Hepatocyte (in vitro differentiated cells): ENCODE measurements at regions not wholly inside any gene's neighbourhood (a gene's known extent, or its start where the extent isn't known, plus 50 kb on each side); places are given as distances from the start of the nearest gene placed in this dataset.

Experiments used
- EZH2 ChIP-seq: fragments of 200-600 bp; sonication (generic); IDR thresholded peaks from 2 replicates; pipeline ENCODE4 v1.6.1; 2016; ENCODE audit warnings: antibody characterized with exemption, mild to moderate bottlenecking, borderline replicate concordance
- TF ChIP-seq, protein P1 (sequence below): fragments of 200-600 bp; sonication (generic); IDR thresholded peaks from 2 replicates; pipeline ENCODE4 v1.5.1; 2016; ENCODE audit warnings: antibody characterized with exemption, mild to moderate bottlenecking; ENCODE audit not compliant: poor library complexity

DNA sequence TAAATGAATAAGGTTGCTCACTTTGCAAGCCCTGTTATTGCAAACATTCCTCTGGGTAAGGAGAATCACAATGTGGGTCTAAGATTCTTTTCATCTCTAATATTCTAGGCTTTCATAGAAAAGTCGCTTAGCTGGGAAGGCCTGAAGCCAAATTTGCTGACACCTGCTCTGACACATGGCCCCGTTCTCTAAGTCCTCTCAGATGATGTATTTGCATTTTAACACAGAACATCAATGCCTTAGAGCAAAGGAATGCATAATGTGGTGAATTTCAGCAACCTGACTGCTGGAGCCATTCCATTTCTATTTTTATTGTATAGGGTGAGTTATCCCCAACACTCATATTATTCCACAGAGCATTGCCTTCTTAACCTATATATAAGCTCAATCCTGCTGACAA lies 682.1 kb upstream of the NRP1 start:
- TF ChIP-seq EZH2 = no peak
- TF ChIP-seq, protein P1, sequence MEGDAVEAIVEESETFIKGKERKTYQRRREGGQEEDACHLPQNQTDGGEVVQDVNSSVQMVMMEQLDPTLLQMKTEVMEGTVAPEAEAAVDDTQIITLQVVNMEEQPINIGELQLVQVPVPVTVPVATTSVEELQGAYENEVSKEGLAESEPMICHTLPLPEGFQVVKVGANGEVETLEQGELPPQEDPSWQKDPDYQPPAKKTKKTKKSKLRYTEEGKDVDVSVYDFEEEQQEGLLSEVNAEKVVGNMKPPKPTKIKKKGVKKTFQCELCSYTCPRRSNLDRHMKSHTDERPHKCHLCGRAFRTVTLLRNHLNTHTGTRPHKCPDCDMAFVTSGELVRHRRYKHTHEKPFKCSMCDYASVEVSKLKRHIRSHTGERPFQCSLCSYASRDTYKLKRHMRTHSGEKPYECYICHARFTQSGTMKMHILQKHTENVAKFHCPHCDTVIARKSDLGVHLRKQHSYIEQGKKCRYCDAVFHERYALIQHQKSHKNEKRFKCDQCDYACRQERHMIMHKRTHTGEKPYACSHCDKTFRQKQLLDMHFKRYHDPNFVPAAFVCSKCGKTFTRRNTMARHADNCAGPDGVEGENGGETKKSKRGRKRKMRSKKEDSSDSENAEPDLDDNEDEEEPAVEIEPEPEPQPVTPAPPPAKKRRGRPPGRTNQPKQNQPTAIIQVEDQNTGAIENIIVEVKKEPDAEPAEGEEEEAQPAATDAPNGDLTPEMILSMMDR = no peak
